Endothelial cell of umbilical vein (primary cell): ENCODE measurements at regions not wholly inside any gene's neighbourhood (a gene's known extent, or its start where the extent isn't known, plus 50 kb on each side); places are given as distances from the start of the nearest gene placed in this dataset.
A peak's percentile ranks its signal among the peaks of the same experiment; 100 is the strongest.
"Not testable (repeated sequence)": the region's sequence is repeated elsewhere in the genome, so short reads cannot be mapped to it uniquely, and the experiment has no call there.

Source experiments
- BruUV-seq: library from RNA; stranded (reverse); fragments of 400-500 nt; replicated peaks from 2 replicates; lab custom pipeline; 2021; lab: Mats Ljungman, UMichigan
- CTCF ChIA-PET: fragments of 300-600, 350-600 bp; sonication (Branson Sonifier 250); formaldehyde crosslinking; loops from one replicate; lab custom pipeline; 2021; ENCODE audit warnings: antibody characterized with exemption, inconsistent platforms; lab: Charles Lee
- POLR2A ChIA-PET: fragments of 300-600, 350-600 bp; sonication (Branson Sonifier 250); formaldehyde crosslinking; loops from one replicate; lab custom pipeline; 2021; ENCODE audit warnings: antibody characterized with exemption, inconsistent platforms; lab: Charles Lee
- DNase-seq: peaks from one replicate; pipeline ENCODE4 v3.0.0-alpha.2; 2011; ENCODE audit warnings: low read depth, low spot score
- FAIRE-seq: peaks from 2 replicates; lab custom pipeline; 2011; peaks lifted over from hg19 to GRCh38; lab: Jason Lieb, UNC
- H2AFZ ChIP-seq: 2 replicates; pipeline ENCODE4 v1.6.0; 2012; ENCODE audit warnings: low read depth, low read length, control low read depth, inconsistent platforms
- H3K27ac ChIP-seq: 2 replicates; pipeline ENCODE4 v1.5.1; 2011; ENCODE audit warnings: low read depth, mild to moderate bottlenecking, control low read depth, low read length, moderate library complexity; ENCODE audit not compliant: insufficient read depth
- H3K27me3 ChIP-seq, 2 experiments: 2 replicates each; pipeline versions ENCODE4 v1.6.0 to v1.6.1; 2011; ENCODE audit warnings: low read length in 2 of 2, mixed read lengths in 1 of 2; ENCODE audit not compliant: control insufficient read depth in 2 of 2, insufficient read depth in 2 of 2
- H3K36me3 ChIP-seq, 2 experiments: 2 replicates in 1 of 2; 3 replicates in 1 of 2; pipeline ENCODE4 v1.5.1; 2011; ENCODE audit warnings: low read length in 2 of 2, mild to moderate bottlenecking in 1 of 2, moderate library complexity in 1 of 2; ENCODE audit not compliant: control insufficient read depth in 2 of 2, insufficient read depth in 2 of 2; ENCODE audit errors: extremely low read depth in 1 of 2
- H3K4me1 ChIP-seq: 3 replicates; pipeline ENCODE4 v1.5.1; 2011; ENCODE audit warnings: mild to moderate bottlenecking, low read length; ENCODE audit not compliant: control insufficient read depth, insufficient read depth; ENCODE audit errors: extremely low read depth
- H3K4me2 ChIP-seq: 2 replicates; pipeline ENCODE4 v1.6.1; 2011; ENCODE audit warnings: low read length, control low read depth, mixed read lengths; ENCODE audit not compliant: insufficient read depth
- H3K4me3 ChIP-seq, 3 experiments: fragments of 200-600 bp in 1 of 3; sonication (generic), shearing (Covaris generic) in 1 of 3; replicated peaks in 1 of 3; 2 replicates each; pipeline ENCODE4 v1.5.1; 2011 to 2016; ENCODE audit warnings: control low read depth in 3 of 3, low read length in 3 of 3, mild to moderate bottlenecking in 2 of 3, inconsistent platforms in 1 of 3, low read depth in 1 of 3, moderate library complexity in 1 of 3; ENCODE audit not compliant: insufficient read depth in 1 of 3
- H3K79me2 ChIP-seq: 2 replicates; pipeline ENCODE4 v1.6.0; 2012; ENCODE audit warnings: low read length, inconsistent platforms; ENCODE audit not compliant: control insufficient read depth, insufficient read depth
- H3K9ac ChIP-seq: replicated peaks from 2 replicates; pipeline ENCODE3; 2011; ENCODE audit warnings: low read length, control low read depth; ENCODE audit not compliant: insufficient read depth; ENCODE audit errors: extremely low read depth
- H3K9me1 ChIP-seq: replicated peaks from 3 replicates; pipeline ENCODE4 v1.6.0; 2011; ENCODE audit warnings: mild to moderate bottlenecking, low read length; ENCODE audit not compliant: control insufficient read depth, insufficient read depth; ENCODE audit errors: extremely low read depth
- H3K9me3 ChIP-seq: replicated peaks from 2 replicates; pipeline ENCODE4 v1.5.1; 2012; ENCODE audit warnings: low read length, inconsistent platforms; ENCODE audit not compliant: control insufficient read depth, insufficient read depth
- H4K20me1 ChIP-seq: replicated peaks from 2 replicates; pipeline ENCODE3; 2011; ENCODE audit warnings: mild to moderate bottlenecking, low read length; ENCODE audit not compliant: control insufficient read depth, insufficient read depth; ENCODE audit errors: extremely low read depth
- CTCF ChIP-seq, 2 donors: IDR thresholded peaks; 1 replicate in 1 of 2; 2 replicates in 1 of 2; pipeline ENCODE4 v1.5.1; 2011; ENCODE audit warnings: low read length in 2 of 2, mild to moderate bottlenecking in 2 of 2, moderate library complexity in 2 of 2, control low read depth in 1 of 2, inconsistent platforms in 1 of 2, low read depth in 1 of 2; ENCODE audit not compliant: insufficient read depth in 1 of 2; ENCODE audit errors: extremely low read depth in 1 of 2
- EZH2 ChIP-seq: IDR thresholded peaks from 2 replicates; pipeline ENCODE4 v1.6.1; 2012; ENCODE audit warnings: borderline replicate concordance, low read depth, mild to moderate bottlenecking, moderate library complexity, low read length, inconsistent platforms; ENCODE audit not compliant: severe bottlenecking
- FOS ChIP-seq: IDR thresholded peaks from 2 replicates; pipeline ENCODE4 v1.6.1; 2011; ENCODE audit warnings: mild to moderate bottlenecking, low read length, moderate library complexity, borderline replicate concordance; ENCODE audit not compliant: insufficient read depth
- GATA2 ChIP-seq: IDR thresholded peaks from 2 replicates; pipeline ENCODE4 v1.7.0; 2011; ENCODE audit warnings: low read depth, mild to moderate bottlenecking, moderate library complexity, mixed read lengths, low read length; ENCODE audit not compliant: insufficient read length, insufficient read depth
- JUN ChIP-seq: IDR thresholded peaks from 2 replicates; pipeline ENCODE4 v1.6.1; 2011; ENCODE audit warnings: borderline replicate concordance, low read depth; ENCODE audit not compliant: insufficient read length, insufficient read depth
- MYC ChIP-seq: IDR thresholded peaks from one replicate; pipeline ENCODE4 v1.6.1; 2011; ENCODE audit warnings: mild to moderate bottlenecking, low read depth, low read length
- POLR2A ChIP-seq: IDR thresholded peaks from 2 replicates; pipeline ENCODE4 v1.6.1; 2012; ENCODE audit warnings: low read depth, mild to moderate bottlenecking, control low read depth, low read length
- POLR2AphosphoS5 ChIP-seq: IDR thresholded peaks from 2 replicates; pipeline ENCODE4 v1.6.1; 2012; ENCODE audit warnings: low read depth, mild to moderate bottlenecking, control low read depth, low read length, moderate library complexity; ENCODE audit not compliant: insufficient read depth
- dilution Hi-C: fragments of 300-500 bp; cut with MboI; formaldehyde crosslinking; loops from one replicate; pipeline ENCODE4 v1.15.0; 2019; ENCODE audit warnings: low sequenced_read_pairs; ENCODE audit not compliant: extremely low pct_ligation_motif_present
- intact Hi-C: fragments of 100-400 bp; cut with micrococcal nuclease; formaldehyde crosslinking; loops from one replicate; pipeline ENCODE4 v1.10.0; 2022
- TF ChIP-seq, protein P1 (sequence below): IDR thresholded peaks from 2 replicates; pipeline ENCODE4 v1.6.1; 2011; ENCODE audit not compliant: insufficient read depth, insufficient read length

DNA sequence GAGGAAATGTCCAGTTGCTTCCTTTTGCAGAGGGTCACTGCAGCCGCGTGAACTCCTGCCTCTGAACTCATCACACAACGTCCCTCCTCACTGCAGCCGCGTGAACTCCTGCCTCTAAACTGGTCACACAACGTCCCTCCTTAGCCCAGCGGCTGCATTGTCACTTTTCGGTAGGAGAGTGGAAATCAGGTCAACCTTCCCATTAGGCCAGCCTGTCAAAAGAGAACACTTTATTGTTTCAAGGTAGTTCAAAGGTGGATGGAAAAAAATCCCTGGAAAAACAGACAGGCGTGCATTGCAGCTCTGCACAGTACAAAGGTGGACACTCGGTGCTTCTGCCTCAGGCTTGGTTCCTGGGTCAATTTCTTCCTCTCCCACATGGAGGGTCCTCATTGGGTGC, 280.2 kb downstream of the FOXL1 start:
- Histone ChIP-seq H3K27ac (no peak overlapping the region), H4K20me1 (no peaks in the 10 kb centered on the region), H3K79me2 (no peaks in the 10 kb centered on the region), H3K4me1 (peaks cover 6% of the 10 kb centered on the region), H2AFZ (peak overlapping the region; percentile 58), H3K9ac (no peak overlapping the region), H3K27me3 (peaks cover 0 to 4% of the 10 kb centered on the region in 2 experiments), H3K4me2 (no peak overlapping the region), H3K36me3 (no peaks in the 10 kb centered on the region), H3K9me3 (no peaks in the 10 kb centered on the region), H3K9me1 (no peaks in the 10 kb centered on the region), H3K4me3 (no peak overlapping the region)
- intact Hi-C loops = no loop called here
- FAIRE-seq (peak; percentile 35), DNase-seq (no peak)
- dilution Hi-C loops = no loop called here
- ChIA-PET POLR2A (no interaction called here), CTCF (no interaction called here)
- TF ChIP-seq JUN = no peak
- TF ChIP-seq GATA2 = no peak
- TF ChIP-seq POLR2AphosphoS5 = no peak
- TF ChIP-seq EZH2 = no peak
- TF ChIP-seq POLR2A = no peak
- TF ChIP-seq MYC = no peak
- no peak for TF ChIP-seq CTCF (IDR thresholded peaks at IDR 0.05; ENCODE audit: extremely low read depth in 1 of 2, insufficient read depth in 1 of 2, low read depth in 1 of 2, low read length in 2 of 2)
- TF ChIP-seq FOS = no peak
- TF ChIP-seq, protein P1, sequence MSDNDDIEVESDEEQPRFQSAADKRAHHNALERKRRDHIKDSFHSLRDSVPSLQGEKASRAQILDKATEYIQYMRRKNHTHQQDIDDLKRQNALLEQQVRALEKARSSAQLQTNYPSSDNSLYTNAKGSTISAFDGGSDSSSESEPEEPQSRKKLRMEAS = no peak
- no TSS peak for BruUV-seq

- H2AFZ ChIP-seq, H3K4me3 ChIP-seq, H3K9ac ChIP-seq, POLR2A ChIA-PET, H3K9me3 ChIP-seq, FAIRE-seq, DNase-seq, H3K36me3 ChIP-seq, intact Hi-C loops, BruUV-seq, H3K4me2 ChIP-seq, H4K20me1 ChIP-seq, H3K27ac ChIP-seq, CTCF ChIA-PET, H3K9me1 ChIP-seq, dilution Hi-C loops, H3K79me2 ChIP-seq, H3K27me3 ChIP-seq, H3K4me1 ChIP-seq: not testable (repeated sequence)
Measured at GRCh38 chr16:86861270-86861858, 283.0 kb downstream of the FOXL1 start.
